Right lobe of liver (tissue), 6 donors: ENCODE measurements at regions not wholly inside any gene's neighbourhood (a gene's known extent, or its start where the extent isn't known, plus 50 kb on each side); places are given as distances from the start of the nearest gene placed in this dataset.

Experiments used
- ATAC-seq, 4 donors: fragments of 200-7000 bp; cut with Tn5 transposase; one replicate each; pipeline ENCODE4 v1.9.1; 2020; ENCODE audit warnings: mild to moderate bottlenecking in 4 of 4, moderate library complexity in 4 of 4
- DNase-seq, 3 donors: peaks; one replicate each; pipeline ENCODE4 v3.0.0-alpha.2; 2020
- H3K27ac ChIP-seq, 3 donors: fragments of 200-600 bp; one replicate each; pipeline ENCODE4 v1.8.0; 2022
- H3K27me3 ChIP-seq, 2 donors: fragments of 200-600 bp; one replicate each; pipeline ENCODE4 v1.8.0; 2022
- H3K36me3 ChIP-seq, 4 donors: fragments of 200-600 bp; sonication (generic) in 1 of 4; one replicate each; pipeline versions ENCODE4 v1.5.1 to v1.8.0; 2017 to 2022; ENCODE audit warnings: control low read depth in 1 of 4
- H3K4me1 ChIP-seq, 4 donors: fragments of 200-600 bp; sonication (generic) in 1 of 4; one replicate each; pipeline versions ENCODE4 v1.5.1 to v1.8.0; 2017 to 2022; ENCODE audit warnings: control low read depth in 1 of 4
- H3K4me3 ChIP-seq, 3 donors: fragments of 200-600 bp; one replicate each; pipeline ENCODE4 v1.8.0; 2022
- H3K9me3 ChIP-seq, 4 donors: fragments of 200-600 bp; sonication (generic) in 1 of 4; one replicate each; pipeline versions ENCODE4 v1.5.1 to v1.8.0; 2017 to 2022; ENCODE audit warnings: control low read depth in 1 of 4
- CTCF ChIP-seq, 4 donors: fragments of 200-600 bp in 3 of 4; fragments of 450-650 bp in 1 of 4; IDR thresholded peaks; one replicate each; pipeline versions ENCODE4 v1.5.1 to v1.8.0; 2016 to 2022; ENCODE audit warnings: antibody characterized with exemption in 4 of 4, mild to moderate bottlenecking in 2 of 4
- POLR2A ChIP-seq: fragments of 450-650 bp; IDR thresholded peaks from one replicate; pipeline ENCODE4 v1.6.1; 2017; ENCODE audit warnings: antibody characterized with exemption, mild to moderate bottlenecking
- WGBS: methylation state at CpG from one replicate; pipeline ENCODE4 v1.1.6; 2018; ENCODE audit warnings: low coverage, low lambda C conversion rate; ENCODE audit not compliant: insufficient coverage; ENCODE audit errors: missing lambda C conversion rate; 5-methylcytosine and 5-hydroxymethylcytosine counted together
- intact Hi-C, 2 donors: fragments of 100-400 bp; cut with DNase I; formaldehyde crosslinking; loops; one replicate each; pipeline versions ENCODE4 v1.11.2 to v1.14.1; 2022
- donor health status: DM: no; HTN: yes; CAD: no.
- donor health status: DM: no; HTN: no; CAD: no.
- donor health status: DM: no; HTN: no; CAD: no.
- donor health status: DM: no; HTN: yes; CAD: no.
- donor health status: DM: no; HTN: yes; CAD: no.

- no peaks in the 10 kb centered on the region for H3K27me3 ChIP-seq
- ATAC-seq (no peak), DNase-seq (no peak)
- H3K4me1 ChIP-seq: no peaks in the 10 kb centered on the region
- WGBS: 100% methylated on average over 3 of the region's 3 CpGs
- intact Hi-C loops: no loop called here
- H3K36me3 ChIP-seq: no peaks in the 10 kb centered on the region
- H3K9me3 ChIP-seq: no peaks in the 10 kb centered on the region
- H3K4me3 ChIP-seq: no peak overlapping the region
- H3K27ac ChIP-seq: no peak overlapping the region
- no peak for TF ChIP-seq CTCF (IDR thresholded peaks at IDR 0.05)
- TF ChIP-seq POLR2A: no peak
These were observed 450.0 kb upstream of the ID2 start for GRCh38 chr2:8231902-8232301.

- Histone ChIP-seq H3K4me1 (no peaks in the 10 kb centered on the region), H3K27ac (no peak overlapping the region), H3K27me3 (no peaks in the 10 kb centered on the region), H3K9me3 (no peaks in the 10 kb centered on the region), H3K4me3 (no peak overlapping the region), H3K36me3 (no peaks in the 10 kb centered on the region)
- TF ChIP-seq POLR2A: no peak
- no peak for TF ChIP-seq CTCF (IDR thresholded peaks at IDR 0.05)
- intact Hi-C loops: no loop called here
- no peak for ATAC-seq
- WGBS: 40% methylated on average over 1 of the region's 1 CpG
- no peak for DNase-seq
These were observed 449.0 kb upstream of the ID2 start for GRCh38 chr2:8232871-8233270.

GRCh38 chr2:8234253-8234652, 447.6 kb upstream of the ID2 start:
- Histone ChIP-seq H3K9me3 (no peaks in the 10 kb centered on the region), H3K4me1 (peaks cover 0 to 11% (median 1%) of the 10 kb centered on the region in 4 donors), H3K36me3 (no peaks in the 10 kb centered on the region), H3K4me3 (no peak overlapping the region), H3K27me3 (no peaks in the 10 kb centered on the region), H3K27ac (no peak overlapping the region)
- TF ChIP-seq POLR2A (no peak), CTCF (IDR thresholded peaks at IDR 0.05) (no peak)
- intact Hi-C loops: no loop called here
- peak in 3 of 4 donors; percentile 16 to 45 (median 26) for ATAC-seq
- DNase-seq: no peak
- 66% methylated on average over 3 of the region's 3 CpGs for WGBS

GRCh38 chr2:8234757-8235374, 447.0 kb upstream of the ID2 start:
- WGBS: 65% methylated on average over 8 of the region's 13 CpGs

More at GRCh38 chr2:8234757-8235374, 447.0 kb upstream of the ID2 start:
- ATAC-seq (no peak), DNase-seq (no peak)
- H3K36me3 ChIP-seq: no peaks in the 10 kb centered on the region
- no peak overlapping the region for H3K4me3 ChIP-seq
- H3K9me3 ChIP-seq: no peaks in the 10 kb centered on the region
- no peak overlapping the region for H3K27ac ChIP-seq
- no peaks in the 10 kb centered on the region for H3K27me3 ChIP-seq
- intact Hi-C loops: no loop called here
- TF ChIP-seq CTCF (IDR thresholded peaks at IDR 0.05): no peak
- no peak for TF ChIP-seq POLR2A
- H3K4me1 ChIP-seq: peaks cover 0 to 17% (median 3%) of the 10 kb centered on the region in 4 donors
